ENCODE measurements at regions not wholly inside any gene's neighbourhood (a gene's known extent, or its start where the extent isn't known, plus 50 kb on each side); places are given as distances from the start of the nearest gene placed in this dataset.

DNA sequence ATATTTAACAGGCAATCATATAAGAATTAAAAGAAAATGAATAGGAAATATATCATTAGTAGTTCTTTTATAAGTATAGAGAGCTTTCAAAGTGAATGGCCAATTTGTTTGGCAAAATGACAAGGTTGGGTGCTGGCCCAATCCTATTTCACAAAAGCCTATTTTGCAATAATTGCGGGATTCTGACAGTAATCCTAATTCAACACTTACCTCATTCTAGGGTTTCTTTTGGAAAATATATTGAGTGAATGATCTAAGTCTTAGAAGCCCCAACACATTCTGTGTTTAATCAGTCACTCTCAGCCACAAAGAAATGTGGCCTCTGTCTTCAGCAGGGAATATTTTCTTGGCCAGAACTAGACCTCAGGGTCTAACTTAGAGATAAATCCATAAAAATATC lies 835.9 kb upstream of the ZNF608 start:
- H3K27me3 ChIP-seq (ENCODE audit: insufficient read depth, low read length) = no peaks in the 10 kb centered on the region
- no peak overlapping the region for H3K4me3 ChIP-seq (ENCODE audit: low read length)
- H3K4me1 ChIP-seq (ENCODE audit: insufficient read depth, low read length) = no peaks in the 10 kb centered on the region
- H3K9me3 ChIP-seq (ENCODE audit: low read depth, low read length) = no peaks in the 10 kb centered on the region

DNA sequence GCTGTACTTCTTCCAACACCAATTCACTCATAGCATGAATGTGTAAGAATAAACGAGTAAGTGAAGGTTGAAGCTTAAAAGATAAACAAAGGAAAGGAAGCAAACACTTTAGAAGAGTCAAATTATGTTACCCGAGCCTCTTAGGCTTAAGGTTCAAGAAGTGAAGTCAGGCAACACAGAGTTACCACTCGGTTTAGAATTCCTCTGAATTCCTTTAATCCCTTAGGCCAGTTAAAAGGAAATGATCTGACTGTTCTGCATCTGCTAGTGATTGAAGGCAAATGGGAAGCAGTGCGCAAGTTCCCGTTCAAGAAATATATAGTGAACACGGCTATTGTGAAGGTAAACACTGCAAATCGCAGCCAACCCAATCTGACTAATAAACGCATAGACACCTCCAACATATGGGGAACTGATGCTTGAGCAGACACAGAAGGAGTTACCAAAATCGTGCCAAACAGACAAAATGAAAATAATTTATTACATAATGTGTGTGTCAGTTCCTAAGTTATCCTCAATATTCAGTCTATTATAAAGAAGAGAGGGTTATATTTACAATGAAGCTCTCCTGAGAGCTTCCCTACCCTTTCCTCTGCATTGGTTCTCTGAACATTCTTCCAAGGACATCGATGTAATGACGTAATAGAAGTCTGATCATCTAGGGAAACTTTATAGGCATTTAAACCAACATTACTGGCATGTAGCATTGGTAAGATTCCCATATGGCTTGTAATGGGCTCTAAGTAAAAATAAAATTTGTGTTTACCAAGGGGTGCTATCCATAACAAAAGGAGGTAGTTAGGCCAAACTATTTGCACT lies 837.1 kb upstream of the ZNF608 start:
- Histone ChIP-seq H3K4me1 (ENCODE audit: insufficient read depth, low read length) (no peaks in the 10 kb centered on the region), H3K9me3 (ENCODE audit: low read depth, low read length) (no peaks in the 10 kb centered on the region), H3K27me3 (ENCODE audit: insufficient read depth, low read length) (no peaks in the 10 kb centered on the region), H3K4me3 (ENCODE audit: low read length) (no peak overlapping the region)

DNA sequence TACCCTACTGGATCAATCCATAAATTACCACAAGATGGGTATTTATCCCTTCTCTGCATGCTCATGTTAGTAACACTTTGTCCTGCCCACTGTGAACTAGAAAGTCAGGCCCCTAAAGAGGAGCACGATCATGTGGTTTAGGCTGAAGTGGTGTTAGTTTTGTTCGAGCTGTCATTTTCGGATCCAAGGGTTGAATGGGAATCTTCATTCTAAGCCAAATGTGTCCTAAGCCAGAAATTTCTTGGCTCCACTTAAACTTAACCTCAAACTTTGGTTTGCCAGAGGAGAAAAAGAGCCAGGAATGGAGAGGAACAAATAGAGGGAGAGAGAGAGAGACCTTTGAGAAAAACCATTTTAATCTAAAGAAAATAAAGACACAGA lies 837.7 kb upstream of the ZNF608 start:
- H3K9me3 ChIP-seq (ENCODE audit: low read depth, low read length) = no peaks in the 10 kb centered on the region
- no peak overlapping the region for H3K4me3 ChIP-seq (ENCODE audit: low read length)
- H3K27me3 ChIP-seq (ENCODE audit: insufficient read depth, low read length) = no peaks in the 10 kb centered on the region
- no peaks in the 10 kb centered on the region for H3K4me1 ChIP-seq (ENCODE audit: insufficient read depth, low read length)

DNA sequence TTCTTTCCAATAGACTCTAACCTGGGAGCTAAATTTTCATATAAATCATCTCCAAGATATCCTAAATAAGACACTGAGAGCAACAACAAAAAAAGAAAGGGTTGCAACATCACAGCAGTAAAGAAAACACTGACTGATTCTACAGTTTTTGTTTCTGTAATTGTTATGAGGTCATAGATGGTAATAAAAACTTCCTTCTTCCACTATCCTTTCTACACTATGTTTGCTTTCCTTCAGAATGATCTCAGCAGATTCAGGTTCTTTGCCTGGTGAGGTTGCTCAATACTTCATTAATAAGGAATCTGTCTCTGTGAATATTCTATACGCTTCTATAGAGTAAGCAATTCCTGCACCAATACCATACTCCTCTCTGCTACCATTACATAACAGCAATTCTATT lies 835.6 kb upstream of the GRAMD2B start:
- H3K4me1 ChIP-seq (ENCODE audit: insufficient read depth, low read length) = no peaks in the 10 kb centered on the region
- H3K9me3 ChIP-seq (ENCODE audit: low read depth, low read length) = no peaks in the 10 kb centered on the region
- H3K27me3 ChIP-seq (ENCODE audit: insufficient read depth, low read length) = no peaks in the 10 kb centered on the region
- no peak overlapping the region for H3K4me3 ChIP-seq (ENCODE audit: low read length)

- H3K27me3 ChIP-seq (ENCODE audit: insufficient read depth, low read length) = no peaks in the 10 kb centered on the region
Observed at GRCh38 chr5:125592856-125593255, 830.4 kb upstream of the GRAMD2B start.

GRCh38 chr5:125595095-125595494 lies 828.1 kb upstream of the GRAMD2B start:
- Histone ChIP-seq H3K27me3 (ENCODE audit: insufficient read depth, low read length) (no peaks in the 10 kb centered on the region), H3K4me1 (ENCODE audit: insufficient read depth, low read length) (no peaks in the 10 kb centered on the region), H3K4me3 (ENCODE audit: low read length) (no peak overlapping the region), H3K9me3 (ENCODE audit: low read depth, low read length) (no peaks in the 10 kb centered on the region)

More at GRCh38 chr5:125592856-125593255, 830.4 kb upstream of the GRAMD2B start:
- H3K4me1 ChIP-seq (ENCODE audit: insufficient read depth, low read length) = no peaks in the 10 kb centered on the region
- H3K9me3 ChIP-seq (ENCODE audit: low read depth, low read length) = no peaks in the 10 kb centered on the region
- no peak overlapping the region for H3K4me3 ChIP-seq (ENCODE audit: low read length)

DNA sequence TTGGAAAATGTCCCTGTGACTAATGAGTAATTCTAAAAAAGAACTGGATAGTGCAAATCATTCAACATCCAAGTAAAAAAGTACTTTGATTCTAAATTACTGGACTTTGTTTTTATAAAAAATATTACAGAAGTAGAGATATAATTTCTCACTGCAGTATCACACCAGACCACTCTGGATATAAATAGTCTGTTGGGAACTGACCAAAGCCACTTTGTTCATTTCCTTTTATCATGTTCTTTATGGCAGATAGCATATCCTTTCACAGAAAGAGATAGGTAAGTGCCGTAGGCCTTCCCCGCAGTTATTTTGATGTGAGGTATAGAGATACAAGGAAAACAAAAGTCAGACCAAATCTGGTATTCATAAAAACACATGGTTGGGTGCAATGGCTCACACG lies 827.4 kb upstream of the GRAMD2B start:
- H3K4me1 ChIP-seq (ENCODE audit: insufficient read depth, low read length) = no peaks in the 10 kb centered on the region
- H3K27me3 ChIP-seq (ENCODE audit: insufficient read depth, low read length) = no peaks in the 10 kb centered on the region
- H3K9me3 ChIP-seq (ENCODE audit: low read depth, low read length) = no peaks in the 10 kb centered on the region
- no peak overlapping the region for H3K4me3 ChIP-seq (ENCODE audit: low read length)

DNA sequence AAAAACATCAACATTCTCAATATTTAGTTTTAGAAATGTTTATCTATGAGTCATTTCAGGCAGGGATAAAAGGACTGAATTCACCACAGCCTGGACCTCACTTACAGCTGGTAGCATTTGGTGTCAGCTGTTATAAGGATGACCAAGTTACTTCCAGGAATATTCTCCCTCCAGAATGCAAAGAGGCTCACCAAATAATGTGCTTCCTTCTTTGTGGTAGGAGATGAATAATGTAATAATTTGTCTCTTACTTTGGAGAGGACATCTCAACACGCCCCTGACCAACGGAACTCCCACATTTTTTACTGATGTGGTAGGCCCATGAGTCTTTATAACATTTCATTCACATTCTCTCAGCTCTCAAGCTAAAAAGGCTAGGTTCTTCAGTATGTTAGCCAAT lies 825.9 kb upstream of the GRAMD2B start:
- H3K9me3 ChIP-seq (ENCODE audit: low read depth, low read length) = no peaks in the 10 kb centered on the region
- H3K4me3 ChIP-seq (ENCODE audit: low read length) = no peak overlapping the region
- H3K27me3 ChIP-seq (ENCODE audit: insufficient read depth, low read length) = no peaks in the 10 kb centered on the region
- H3K4me1 ChIP-seq (ENCODE audit: insufficient read depth, low read length) = no peaks in the 10 kb centered on the region

DNA sequence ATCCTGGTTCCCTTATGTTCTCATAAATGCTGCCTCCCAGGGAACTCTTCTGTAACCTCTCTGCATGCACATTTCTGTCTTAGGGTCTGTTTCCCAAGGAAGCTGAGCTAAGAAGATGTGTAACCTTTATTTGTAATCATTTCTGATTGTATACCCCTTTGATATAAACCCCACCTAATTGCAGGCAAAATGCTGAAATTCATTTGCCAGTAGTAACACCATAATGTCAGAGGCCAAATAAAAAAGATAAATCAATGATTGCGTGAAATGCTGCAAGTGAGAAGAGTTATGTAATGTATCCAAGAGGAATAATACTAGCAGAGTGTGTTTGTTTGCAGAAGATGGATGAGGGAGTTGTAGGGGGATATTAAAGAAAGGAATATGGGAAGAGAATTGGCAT lies 822.6 kb upstream of the GRAMD2B start:
- Histone ChIP-seq H3K27me3 (ENCODE audit: insufficient read depth, low read length) (no peaks in the 10 kb centered on the region), H3K9me3 (ENCODE audit: low read depth, low read length) (no peaks in the 10 kb centered on the region), H3K4me3 (ENCODE audit: low read length) (no peak overlapping the region), H3K4me1 (ENCODE audit: insufficient read depth, low read length) (no peaks in the 10 kb centered on the region)

DNA sequence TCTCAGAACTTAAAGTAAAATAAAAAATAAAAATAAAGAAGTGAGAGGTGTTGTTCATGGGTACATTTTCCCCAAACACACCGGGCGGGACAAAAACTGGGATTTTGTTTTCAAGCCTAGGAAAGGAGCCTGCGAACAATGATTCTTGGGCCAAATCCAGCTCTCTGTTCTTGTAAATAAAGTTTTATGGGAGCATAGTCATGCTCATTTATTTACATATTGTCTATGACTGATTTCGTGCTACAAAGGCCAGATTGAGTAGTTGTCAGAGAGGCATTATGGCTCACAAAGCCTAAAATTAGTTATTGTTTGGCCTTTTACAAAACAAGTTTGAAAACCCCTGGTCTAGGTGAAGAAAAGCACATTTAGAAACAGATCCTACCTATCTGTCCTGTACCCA lies 821.0 kb upstream of the GRAMD2B start:
- H3K9me3 ChIP-seq (ENCODE audit: low read depth, low read length) = no peaks in the 10 kb centered on the region
- no peaks in the 10 kb centered on the region for H3K4me1 ChIP-seq (ENCODE audit: insufficient read depth, low read length)
- no peaks in the 10 kb centered on the region for H3K27me3 ChIP-seq (ENCODE audit: insufficient read depth, low read length)
- H3K4me3 ChIP-seq (ENCODE audit: low read length) = no peak overlapping the region

GRCh38 chr5:125603321-125603720 lies 819.9 kb upstream of the GRAMD2B start:
- Histone ChIP-seq H3K4me3 (ENCODE audit: low read length) (no peak overlapping the region), H3K27me3 (ENCODE audit: insufficient read depth, low read length) (no peaks in the 10 kb centered on the region), H3K4me1 (ENCODE audit: insufficient read depth, low read length) (no peaks in the 10 kb centered on the region), H3K9me3 (ENCODE audit: low read depth, low read length) (no peaks in the 10 kb centered on the region)

DNA sequence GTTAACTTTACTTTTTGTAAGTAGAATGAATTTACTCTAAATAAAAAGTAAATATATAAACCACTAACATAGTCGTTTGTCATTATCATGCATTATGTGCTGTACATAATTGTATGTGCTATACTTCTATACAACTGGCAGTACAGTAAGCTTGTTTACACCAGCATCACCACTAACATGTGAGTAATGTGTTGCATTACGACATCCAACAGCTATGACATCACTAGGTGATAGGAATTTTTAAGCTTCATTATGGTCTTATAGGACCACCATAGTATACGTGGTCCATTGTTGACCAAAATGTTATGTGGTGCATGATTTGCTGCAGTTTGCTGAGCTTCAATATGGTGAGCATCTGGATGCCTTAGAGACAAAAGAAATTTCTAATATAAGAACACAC lies 819.1 kb upstream of the GRAMD2B start:
- no peaks in the 10 kb centered on the region for H3K27me3 ChIP-seq (ENCODE audit: insufficient read depth, low read length)
- peaks cover 2% of the 10 kb centered on the region for H3K9me3 ChIP-seq (ENCODE audit: low read depth, low read length)
- no peaks in the 10 kb centered on the region for H3K4me1 ChIP-seq (ENCODE audit: insufficient read depth, low read length)
- no peak overlapping the region for H3K4me3 ChIP-seq (ENCODE audit: low read length)

DNA sequence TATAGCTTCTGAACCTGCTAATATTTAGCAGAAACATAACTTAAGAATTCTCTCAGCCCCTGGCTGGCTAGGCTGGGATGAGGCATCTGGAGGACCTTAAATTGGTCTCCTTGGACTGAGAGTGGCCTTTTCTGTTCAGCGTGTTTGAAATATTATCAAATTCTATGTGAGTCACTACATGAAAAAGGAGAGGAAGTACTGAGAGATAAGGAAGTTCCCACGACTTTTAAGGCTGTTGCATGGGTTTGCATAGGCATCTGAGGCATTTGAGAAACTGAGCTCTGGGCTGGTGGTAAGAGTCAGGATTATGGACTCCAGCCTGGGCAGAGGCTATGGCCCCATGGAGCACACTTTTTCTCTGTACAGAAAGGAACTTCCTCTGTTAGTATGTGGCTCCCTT lies 816.2 kb upstream of the GRAMD2B start:
- Histone ChIP-seq H3K9me3 (ENCODE audit: low read depth, low read length) (peaks cover 9% of the 10 kb centered on the region), H3K4me3 (ENCODE audit: low read length) (no peak overlapping the region), H3K27me3 (ENCODE audit: insufficient read depth, low read length) (no peaks in the 10 kb centered on the region), H3K4me1 (ENCODE audit: insufficient read depth, low read length) (no peaks in the 10 kb centered on the region)

- Histone ChIP-seq H3K4me3 (ENCODE audit: low read length) (no peak overlapping the region), H3K9me3 (ENCODE audit: low read depth, low read length) (peaks cover 9% of the 10 kb centered on the region), H3K4me1 (ENCODE audit: insufficient read depth, low read length) (no peaks in the 10 kb centered on the region), H3K27me3 (ENCODE audit: insufficient read depth, low read length) (no peaks in the 10 kb centered on the region)
Observed at GRCh38 chr5:125609011-125609410, 814.2 kb upstream of the GRAMD2B start.

DNA sequence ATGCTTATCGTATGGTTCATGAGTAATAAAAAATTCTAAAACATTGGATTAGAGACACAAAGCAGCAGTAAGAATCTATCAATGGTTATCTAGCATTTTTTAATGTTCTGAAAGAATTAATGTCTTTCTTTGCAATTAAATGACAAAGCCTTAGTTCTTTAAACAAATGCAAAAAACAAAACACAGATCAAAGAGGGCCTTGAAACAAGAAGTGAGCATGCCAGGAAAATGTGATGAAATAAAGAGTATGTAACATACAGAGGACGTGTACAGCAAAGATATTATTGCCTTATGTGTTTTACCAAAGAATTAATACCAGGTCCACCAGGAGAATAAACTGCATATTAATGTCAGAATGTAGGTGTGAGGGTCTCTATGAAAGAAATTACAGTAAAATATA lies 812.3 kb upstream of the GRAMD2B start:
- H3K27me3 ChIP-seq (ENCODE audit: insufficient read depth, low read length) = no peaks in the 10 kb centered on the region

DNA sequence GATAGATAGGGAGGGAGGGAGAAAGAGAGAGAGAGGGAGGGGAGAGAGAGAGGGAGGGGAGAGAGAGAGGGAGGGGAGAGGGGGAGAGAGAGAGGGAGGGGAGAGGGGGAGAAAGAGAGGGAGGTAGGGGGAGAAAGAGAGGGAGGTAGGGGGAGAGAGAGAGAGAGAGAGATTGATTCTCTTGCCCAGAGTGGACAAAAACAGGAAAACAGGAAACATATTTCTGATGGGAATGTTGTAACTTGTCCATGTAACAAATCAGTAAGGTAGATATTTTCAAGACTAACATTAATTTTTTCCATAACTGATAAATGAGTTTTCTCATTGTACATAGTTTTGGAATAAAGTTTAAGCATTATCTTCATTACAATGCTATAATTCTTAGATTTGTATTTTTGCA lies 811.7 kb upstream of the GRAMD2B start:
- peaks cover 9% of the 10 kb centered on the region for H3K9me3 ChIP-seq (ENCODE audit: low read depth, low read length)
- H3K4me1 ChIP-seq (ENCODE audit: insufficient read depth, low read length) = no peaks in the 10 kb centered on the region
- H3K4me3 ChIP-seq (ENCODE audit: low read length) = no peak overlapping the region
- no peaks in the 10 kb centered on the region for H3K27me3 ChIP-seq (ENCODE audit: insufficient read depth, low read length)

More for the DNA sequence above, 812.3 kb upstream of the GRAMD2B start:
- H3K9me3 ChIP-seq (ENCODE audit: low read depth, low read length) = peaks cover 9% of the 10 kb centered on the region
- no peaks in the 10 kb centered on the region for H3K4me1 ChIP-seq (ENCODE audit: insufficient read depth, low read length)
- no peak overlapping the region for H3K4me3 ChIP-seq (ENCODE audit: low read length)

Data from mononuclear cell (primary cell).